Kidney (tissue), 13 donors: ENCODE measurements at regions not wholly inside any gene's neighbourhood (a gene's known extent, or its start where the extent isn't known, plus 50 kb on each side); places are given as distances from the start of the nearest gene placed in this dataset.

Experiments used
- DNase-seq, 5 donors: peaks; one replicate each; pipeline ENCODE4 v3.0.0-alpha.2; 2013 to 2020
- FAIRE-seq: peaks from 2 replicates; lab custom pipeline; 2012; peaks lifted over from hg19 to GRCh38; lab: Jason Lieb, UNC
- H3K27ac ChIP-seq, 2 donors: one replicate each; pipeline ENCODE4 v1.7.0; 2013; ENCODE audit warnings: low read depth in 2 of 2, low read length in 2 of 2, inconsistent platforms in 1 of 2
- H3K27me3 ChIP-seq: one replicate; pipeline ENCODE4 v1.7.1; 2013; ENCODE audit warnings: low read length, inconsistent platforms; ENCODE audit not compliant: control insufficient read depth, insufficient read depth
- H3K36me3 ChIP-seq, 3 donors: one replicate each; pipeline versions ENCODE4 v1.7.0 to v1.7.1; 2013; ENCODE audit warnings: low read length in 3 of 3, control low read depth in 1 of 3, inconsistent platforms in 1 of 3; ENCODE audit not compliant: insufficient read depth in 3 of 3, control insufficient read depth in 2 of 3
- H3K4me1 ChIP-seq, 3 donors: one replicate each; pipeline versions ENCODE4 v1.7.0 to v1.7.1; 2013; ENCODE audit warnings: low read length in 3 of 3, inconsistent platforms in 1 of 3, low read depth in 1 of 3; ENCODE audit not compliant: control insufficient read depth in 2 of 3, insufficient read depth in 2 of 3
- H3K4me3 ChIP-seq, 3 donors: one replicate each; pipeline versions ENCODE4 v1.7.0 to v1.8.1; 2013; ENCODE audit warnings: low read length in 3 of 3, control low read depth in 1 of 3, inconsistent platforms in 1 of 3
- H3K9ac ChIP-seq, 3 donors: one replicate each; pipeline versions ENCODE4 v1.7.0 to v1.7.1; 2013; ENCODE audit warnings: low read length in 3 of 3, control low read depth in 1 of 3, inconsistent platforms in 1 of 3
- H3K9me3 ChIP-seq, 3 donors: one replicate each; pipeline versions ENCODE4 v1.7.0 to v1.7.1; 2013; ENCODE audit warnings: low read length in 3 of 3, control low read depth in 1 of 3, inconsistent platforms in 1 of 3; ENCODE audit not compliant: control insufficient read depth in 2 of 3, insufficient read depth in 1 of 3
- CTCF ChIP-seq: IDR thresholded peaks from 3 replicates; pipeline ENCODE4 v1.5.1; 2012; ENCODE audit warnings: mild to moderate bottlenecking, moderate library complexity, borderline replicate concordance; ENCODE audit not compliant: insufficient read depth; ENCODE audit errors: extremely low read depth
- intact Hi-C: fragments of 100-400 bp; cut with DNase I; formaldehyde crosslinking; loops from one replicate; pipeline ENCODE4 v1.11.1; 2022
- donor health status: control.
- donor health status: control.
- donor health status: control.
- donor health status: control.
- donor health status: control.
- donor health status: DM: yes; HTN: yes; CAD: no.
- donor health status: Normal renal cell carcinoma (clear cell type).

GRCh38 chr3:107942951-107943749, 147.7 kb downstream of the CD47 start:
- Histone ChIP-seq H3K27me3 (no peaks in the 10 kb centered on the region), H3K9ac (no peak overlapping the region), H3K9me3 (no peaks in the 10 kb centered on the region), H3K4me3 (no peak overlapping the region), H3K4me1 (no peaks in the 10 kb centered on the region), H3K36me3 (no peaks in the 10 kb centered on the region), H3K27ac (no peak overlapping the region)
- no peak for TF ChIP-seq CTCF
- no peak for FAIRE-seq
- no peak for DNase-seq
- intact Hi-C loops, result no loop called here

- FAIRE-seq (no peak), DNase-seq (no peak)
- TF ChIP-seq CTCF, result no peak
- no peaks in the 10 kb centered on the region for H3K4me1 ChIP-seq
- H3K9ac ChIP-seq, result no peak overlapping the region
- H3K9me3 ChIP-seq, result no peaks in the 10 kb centered on the region
- H3K4me3 ChIP-seq, result no peak overlapping the region
- H3K36me3 ChIP-seq, result no peaks in the 10 kb centered on the region
- no peaks in the 10 kb centered on the region for H3K27me3 ChIP-seq
- no peak overlapping the region for H3K27ac ChIP-seq
- intact Hi-C loops, result no loop called here
Measured at GRCh38 chr3:107942244-107942643, 148.6 kb downstream of the CD47 start.

DNA sequence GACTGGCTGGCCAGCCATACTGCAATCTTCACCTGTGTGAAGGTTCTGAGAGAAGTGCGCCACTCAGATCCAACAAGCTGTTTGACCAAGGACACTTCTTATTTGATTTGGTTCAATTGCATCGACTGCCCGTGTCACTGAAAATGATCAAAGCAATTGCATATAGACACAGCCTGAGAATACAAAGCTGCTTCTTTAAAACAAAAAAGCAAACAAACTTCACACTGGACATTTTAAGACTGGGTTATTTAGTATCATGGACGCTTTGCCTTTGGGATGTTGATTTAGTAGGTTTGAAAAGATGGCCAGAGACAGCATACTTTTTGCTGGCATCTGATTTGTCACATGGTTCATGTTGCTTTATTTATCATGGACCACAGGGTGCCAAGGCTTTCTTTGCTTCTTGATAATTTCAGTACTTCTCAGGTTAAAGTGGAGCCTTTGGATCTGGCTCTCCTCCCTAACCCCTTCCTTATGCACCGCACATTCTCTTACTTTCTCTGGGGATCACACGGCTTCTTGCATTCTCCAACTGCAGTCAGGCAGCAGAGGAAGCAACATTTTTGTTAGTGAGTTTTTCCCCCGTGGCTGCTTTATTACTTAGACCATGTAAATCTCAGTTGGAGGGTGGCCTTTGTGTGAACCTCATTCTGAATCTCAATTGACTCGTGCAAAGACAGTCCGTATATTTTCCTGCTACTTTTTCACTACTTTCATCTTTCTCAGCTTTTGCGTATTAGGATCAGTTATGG, 151.0 kb downstream of the CD47 start:
- FAIRE-seq, result no peak
- H3K4me1 ChIP-seq, result no peaks in the 10 kb centered on the region
- no peak overlapping the region for H3K4me3 ChIP-seq
- no peak overlapping the region for H3K9ac ChIP-seq
- no peaks in the 10 kb centered on the region for H3K9me3 ChIP-seq
- intact Hi-C loops, result no loop called here
- TF ChIP-seq CTCF, result no peak
- H3K36me3 ChIP-seq, result no peaks in the 10 kb centered on the region
- no peak overlapping the region for H3K27ac ChIP-seq
- H3K27me3 ChIP-seq, result no peaks in the 10 kb centered on the region
- DNase-seq, result peak in 2 of 5 donors; percentile 24 to 50
